Activated CD8-positive, alpha-beta memory T cell treated with anti-CD3 and anti-CD28 coated beads for 36 hours (primary cell): ENCODE measurements at regions not wholly inside any gene's neighbourhood (a gene's known extent, or its start where the extent isn't known, plus 50 kb on each side); places are given as distances from the start of the nearest gene placed in this dataset.

Experiments
- CTCF ChIA-PET: fragments of 350-600 bp; sonication (Branson Sonifier 250); formaldehyde crosslinking; loops from one replicate; lab custom pipeline; 2021; ENCODE audit warnings: antibody characterized with exemption; lab: Charles Lee
- POLR2A ChIA-PET: fragments of 350-600 bp; sonication (Branson Sonifier 250); formaldehyde crosslinking; loops from one replicate; lab custom pipeline; 2021; ENCODE audit warnings: antibody characterized with exemption; lab: Charles Lee

- ChIA-PET CTCF (no interaction called here), POLR2A (no interaction called here)
These were observed 74.2 kb upstream of the STK17B start for GRCh38 chr2:196245378-196246140.

DNA sequence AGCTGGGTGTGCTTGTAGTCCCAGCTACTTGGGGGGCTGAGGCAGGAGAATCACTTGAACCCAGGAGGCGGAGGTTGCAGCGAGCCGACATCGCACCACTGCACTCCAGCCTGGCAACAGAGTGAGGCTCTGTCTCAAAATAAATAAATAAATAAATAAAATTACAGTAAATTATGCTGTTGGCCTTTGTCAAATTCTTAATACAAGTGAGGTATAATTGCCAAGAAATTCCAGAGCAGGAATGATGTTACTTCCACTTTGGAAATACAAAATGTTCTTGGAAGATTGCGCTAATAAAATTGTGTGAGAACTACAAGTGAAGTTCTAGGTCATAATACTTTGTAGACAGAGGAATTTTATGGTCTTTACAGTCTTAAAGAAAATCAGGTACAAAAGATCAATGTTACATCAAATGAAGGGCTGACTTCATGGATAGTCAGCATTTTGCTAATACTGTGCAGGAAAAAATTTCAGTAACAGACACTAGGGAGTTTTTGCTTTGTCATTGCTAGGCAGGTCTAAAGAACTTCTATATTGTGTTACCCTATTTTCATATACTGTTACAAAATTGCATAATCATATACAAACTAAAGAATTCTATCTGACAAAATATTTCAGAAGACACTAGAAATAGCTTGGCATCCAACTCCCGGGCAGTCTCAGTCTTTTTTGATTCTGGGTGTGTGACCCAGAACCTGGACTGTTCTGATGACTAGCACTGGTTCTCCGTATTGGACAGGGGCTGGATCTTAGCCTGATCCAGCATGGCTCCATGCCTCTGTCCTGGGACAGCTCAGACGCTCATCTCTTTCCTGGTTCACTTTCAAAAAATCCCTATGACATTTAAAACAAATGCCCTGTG lies 76.0 kb upstream of the STK17B start:
- ChIA-PET POLR2A (interaction anchor here (1.0 kb wide), 1 partner anchor 36 kb away, joined by 3 read pairs; no protein-coding TSS in a partner anchor), CTCF (interaction anchor here (0.8 to 2.4 kb wide), 3 partner anchors 11 to 51 kb away, joined by 3 to 12 read pairs (median 3); no protein-coding TSS in a partner anchor)

GRCh38 chr2:196247976-196248280 lies 76.5 kb upstream of the STK17B start:
- ChIA-PET POLR2A (interaction anchor here (0.6 to 1.0 kb wide), 2 partner anchors 37 to 72 kb away, joined by 3 to 4 read pairs; no protein-coding TSS in a partner anchor), CTCF (interaction anchor here (1.2 to 2.4 kb wide), 3 partner anchors 12 to 28 kb away, joined by 3 to 12 read pairs (median 3); no protein-coding TSS in a partner anchor)

- POLR2A ChIA-PET = interaction anchor here (0.6 kb wide), 1 partner anchor 73 kb away, joined by 4 read pairs; no protein-coding TSS in a partner anchor
- CTCF ChIA-PET = interaction anchor here (0.9 to 2.4 kb wide), 4 partner anchors 12 to 28 kb away, joined by 3 to 12 read pairs (median 3); no protein-coding TSS in a partner anchor
These were observed 77.2 kb upstream of the STK17B start for GRCh38 chr2:196248467-196249094.

- ChIA-PET POLR2A (no interaction called here), CTCF (interaction anchor here (0.9 to 2.4 kb wide), 4 partner anchors 12 to 73 kb away, joined by 3 to 12 read pairs (median 3); no protein-coding TSS in a partner anchor)
These were observed 77.8 kb upstream of the STK17B start for GRCh38 chr2:196249171-196249570.

DNA sequence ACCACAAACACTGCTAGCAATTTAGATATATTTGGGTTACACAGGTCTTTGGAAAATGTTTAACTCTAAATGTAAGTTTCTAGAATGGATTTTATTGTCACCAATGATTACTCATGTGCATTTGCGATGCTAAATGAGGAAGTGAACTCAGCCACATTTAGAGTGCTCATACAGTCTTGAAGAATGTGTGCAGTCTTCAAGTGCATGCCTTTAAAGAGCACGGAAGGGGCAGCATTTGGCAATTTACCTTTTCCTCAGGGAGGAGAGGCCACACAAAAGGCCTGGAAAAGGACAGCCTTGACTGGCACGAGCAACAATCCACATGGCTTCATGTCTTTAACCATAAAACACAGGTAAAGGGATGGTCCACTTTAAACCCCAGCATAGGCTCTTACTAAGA lies 78.5 kb upstream of the STK17B start:
- POLR2A ChIA-PET = no interaction called here
- CTCF ChIA-PET = interaction anchor here (1.2 kb wide), 1 partner anchor 73 kb away, joined by 3 read pairs; no protein-coding TSS in a partner anchor

DNA sequence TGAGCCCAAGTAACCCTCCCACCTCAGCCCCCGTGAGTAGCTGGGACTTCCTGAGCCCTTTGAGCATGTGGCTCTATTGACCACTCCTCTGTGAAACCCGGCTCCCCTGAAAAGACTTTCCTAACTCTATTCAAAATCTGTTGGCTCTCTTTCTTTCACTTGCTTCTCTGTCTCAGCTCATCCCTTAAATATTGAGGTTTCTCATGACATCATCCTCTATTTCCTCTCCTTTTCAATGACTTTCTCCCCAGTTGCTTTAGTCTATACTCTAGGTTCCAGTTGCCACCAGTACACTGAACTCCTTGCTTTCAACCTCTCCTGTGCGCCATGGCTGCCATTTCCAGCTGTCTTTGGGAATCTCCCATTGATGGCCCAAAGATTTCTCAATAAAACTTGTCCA lies 79.8 kb upstream of the STK17B start:
- POLR2A ChIA-PET = no interaction called here
- CTCF ChIA-PET = interaction anchor here (0.9 to 1.7 kb wide), 2 partner anchors 26 to 33 kb away, joined by 3 to 4 read pairs; no protein-coding TSS in a partner anchor

GRCh38 chr2:196252408-196253115 lies 81.2 kb upstream of the STK17B start:
- ChIA-PET POLR2A (interaction anchor here (1.0 kb wide), 1 partner anchor 11 kb away, joined by 3 read pairs; no protein-coding TSS in a partner anchor), CTCF (no interaction called here)

DNA sequence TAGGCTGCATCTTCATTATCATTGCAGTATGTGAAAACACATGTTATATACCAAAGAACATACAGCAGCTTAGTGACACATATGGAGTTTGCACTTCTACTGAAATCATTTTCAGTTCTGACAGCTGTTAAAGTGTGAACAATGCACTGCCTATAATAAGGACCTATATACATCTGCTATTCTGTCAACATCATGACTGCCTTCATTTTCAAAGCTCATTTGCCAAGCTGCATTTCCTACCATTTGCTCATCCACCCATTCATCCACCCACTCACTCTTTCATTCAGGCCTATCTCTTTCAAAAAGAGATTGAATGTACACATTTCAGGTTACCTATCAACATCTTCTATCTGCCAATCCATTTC lies 81.7 kb upstream of the STK17B start:
- ChIA-PET POLR2A (interaction anchor here (1.0 kb wide), 1 partner anchor 11 kb away, joined by 3 read pairs; no protein-coding TSS in a partner anchor), CTCF (no interaction called here)

- ChIA-PET POLR2A (no interaction called here), CTCF (no interaction called here)
These were observed 85.2 kb upstream of the STK17B start for GRCh38 chr2:196256585-196256984.

- POLR2A ChIA-PET = no interaction called here
These were observed 85.7 kb upstream of the STK17B start for GRCh38 chr2:196257086-196257485.

GRCh38 chr2:196258407-196258806 lies 87.0 kb upstream of the STK17B start:
- ChIA-PET CTCF (no interaction called here), POLR2A (no interaction called here)

More at GRCh38 chr2:196257086-196257485, 85.7 kb upstream of the STK17B start:
- CTCF ChIA-PET = no interaction called here

DNA sequence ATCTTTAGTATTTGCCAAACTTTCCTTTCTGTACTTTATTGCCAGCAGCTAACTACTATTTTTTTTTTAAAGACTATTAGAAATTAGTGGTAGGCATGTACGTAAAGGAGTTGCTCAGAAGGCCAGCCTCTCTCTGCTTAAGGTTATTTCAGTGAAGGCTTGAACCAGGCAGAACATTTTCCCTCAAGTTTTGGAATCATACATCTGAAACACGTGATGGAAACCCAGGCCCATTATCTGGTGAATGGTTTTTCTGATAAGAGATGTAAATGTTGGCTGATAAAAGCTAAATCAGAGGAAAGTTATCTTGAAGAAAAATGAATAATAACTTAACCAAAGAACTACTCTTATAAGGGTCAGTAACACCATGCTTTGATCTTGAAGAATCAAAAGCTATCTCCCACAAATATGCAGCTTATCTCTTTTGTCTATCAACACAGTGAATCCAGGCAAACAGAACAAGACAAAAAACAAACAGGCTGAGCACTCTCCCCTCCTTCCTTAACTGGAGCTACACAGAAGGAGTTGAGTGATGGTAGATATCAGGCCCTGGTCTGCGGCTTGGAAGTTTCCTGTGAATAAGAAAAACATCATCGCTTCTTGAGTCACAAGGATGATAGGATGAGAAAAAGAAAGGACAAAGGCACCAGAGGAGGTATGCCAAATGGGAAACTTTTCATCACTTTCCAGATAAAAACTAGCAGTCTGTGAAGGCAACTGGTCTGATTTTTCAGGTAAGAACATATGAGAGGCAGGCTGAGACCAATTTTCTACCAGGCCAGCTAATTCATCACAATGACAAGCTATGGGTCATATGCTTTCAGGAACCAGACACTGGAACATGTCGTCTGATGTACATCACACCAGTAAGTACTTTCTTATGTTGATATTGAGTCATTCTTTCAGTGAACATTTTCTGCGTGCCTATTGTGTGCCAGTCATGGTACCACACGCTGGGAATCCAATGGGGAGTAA lies 88.4 kb upstream of the STK17B start:
- CTCF ChIA-PET = interaction anchor here (1.2 to 3.5 kb wide), 5 partner anchors 10 to 20 kb away, joined by 3 to 12 read pairs (median 5); no protein-coding TSS in a partner anchor
- POLR2A ChIA-PET = interaction anchor here (0.6 to 2.3 kb wide), 10 partner anchors 10 to 94 kb away, joined by 3 to 10 read pairs (median 3); partner anchors contain the start of gene STK17B

DNA sequence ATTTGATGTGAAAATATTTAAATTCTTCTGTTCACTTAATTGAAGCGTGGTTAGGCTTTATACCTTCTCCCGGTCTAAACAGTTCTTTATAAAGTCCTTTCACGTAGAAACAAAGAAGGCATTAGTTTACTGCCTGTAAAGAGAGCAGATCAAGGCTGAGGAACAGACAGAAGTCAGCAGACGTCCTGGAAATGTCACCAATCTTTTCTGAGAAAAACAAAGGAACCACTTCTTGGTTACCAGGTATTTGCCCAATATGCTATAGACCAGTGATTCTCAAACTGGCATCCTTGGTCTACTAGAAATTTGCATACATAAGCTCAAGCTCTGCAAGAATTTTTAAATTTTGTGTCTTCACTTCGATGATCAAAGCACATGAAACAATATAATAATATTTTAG lies 89.2 kb upstream of the STK17B start:
- ChIA-PET CTCF (interaction anchor here (1.2 to 3.5 kb wide), 7 partner anchors 9 to 84 kb away, joined by 3 to 12 read pairs (median 3); no protein-coding TSS in a partner anchor), POLR2A (interaction anchor here (0.6 to 2.3 kb wide), 8 partner anchors 19 to 101 kb away, joined by 3 to 10 read pairs (median 3); partner anchors contain the start of gene STK17B)

DNA sequence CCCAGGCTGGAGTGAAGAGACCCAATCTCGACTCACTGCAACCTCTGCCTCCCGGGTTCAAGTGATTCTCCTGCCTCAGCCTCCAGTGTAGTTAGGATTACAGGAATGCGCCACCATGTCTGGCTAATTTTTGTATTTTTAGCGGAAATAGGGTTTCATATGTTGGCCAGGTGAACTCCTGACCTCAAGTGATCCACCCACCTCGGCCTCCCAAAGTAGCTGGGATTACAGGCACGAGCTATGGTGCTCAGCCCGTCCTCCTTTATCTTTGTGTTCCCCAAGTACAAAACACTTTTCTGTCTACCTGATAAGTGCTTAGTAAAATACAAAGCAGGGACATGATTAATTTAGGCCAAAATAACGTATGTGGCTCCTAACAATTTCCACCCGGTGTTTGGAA lies 91.2 kb upstream of the STK17B start:
- CTCF ChIA-PET = interaction anchor here (1.6 to 3.5 kb wide), 2 partner anchors 14 to 21 kb away, joined by 4 to 12 read pairs; no protein-coding TSS in a partner anchor
- POLR2A ChIA-PET = interaction anchor here (0.7 to 2.1 kb wide), 3 partner anchors 91 to 185 kb away, joined by 3 to 7 read pairs (median 4); partner anchors contain the start of gene STK17B

DNA sequence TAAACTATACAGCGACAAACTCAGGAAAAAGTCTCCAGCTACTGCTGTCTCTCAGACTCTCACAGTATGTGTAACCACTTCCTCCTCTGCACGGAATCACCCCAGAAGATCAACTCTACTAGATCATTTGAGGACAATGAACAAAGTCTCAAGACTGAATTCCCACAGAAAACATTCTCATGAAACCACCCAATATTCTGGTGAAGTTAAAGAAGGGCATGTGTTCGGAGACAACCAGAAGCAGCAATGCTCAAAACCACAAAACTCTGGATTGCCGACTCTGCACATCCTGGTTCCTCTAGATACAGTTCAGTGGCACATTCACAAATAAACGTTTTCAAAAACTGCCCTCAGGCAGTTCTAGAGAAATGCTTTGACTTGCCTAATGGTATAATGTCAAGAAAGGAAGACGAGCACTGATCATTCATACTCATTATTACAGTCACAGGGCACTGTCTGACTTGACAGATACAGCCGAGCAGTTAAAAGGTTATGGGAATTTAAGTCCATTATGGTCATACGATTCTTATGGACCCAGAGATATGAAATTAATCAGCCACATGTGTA lies 91.9 kb upstream of the STK17B start:
- CTCF ChIA-PET = interaction anchor here (3.5 kb wide), 1 partner anchor 15 kb away, joined by 12 read pairs; no protein-coding TSS in a partner anchor

More for the DNA sequence above, 91.9 kb upstream of the STK17B start:
- POLR2A ChIA-PET = interaction anchor here (0.7 to 2.1 kb wide), 3 partner anchors 92 to 185 kb away, joined by 3 to 7 read pairs (median 4); partner anchors contain the start of gene STK17B
